ENCODE measurements at regions not wholly inside any gene's neighbourhood (a gene's known extent, or its start where the extent isn't known, plus 50 kb on each side); places are given as distances from the start of the nearest gene placed in this dataset.

DNA sequence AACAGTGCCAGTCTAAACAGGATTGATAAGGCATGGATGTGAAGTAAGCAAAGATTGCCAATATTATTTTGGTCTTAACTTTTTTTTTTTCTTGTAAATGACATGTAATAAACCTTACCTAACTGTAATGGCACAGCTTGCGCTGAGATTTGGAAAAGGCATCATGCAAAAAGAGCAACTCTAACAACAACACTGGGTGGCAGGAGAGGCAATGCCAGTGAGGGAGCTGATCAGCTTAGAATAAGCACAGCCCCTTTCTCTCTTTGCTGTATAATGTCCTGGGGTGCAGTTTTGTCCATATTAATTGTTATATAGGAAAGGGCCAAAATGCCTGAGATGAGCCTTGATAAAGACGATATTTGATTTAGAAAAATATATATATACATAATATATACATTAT lies 1589.7 kb upstream of the FLRT2 start:
- TF ChIP-seq POLR2A (IDR thresholded peaks at IDR 0.05; ENCODE audit: low read depth, low read length): no peak
- no peak for TF ChIP-seq POLR2AphosphoS5 (IDR thresholded peaks at IDR 0.05; ENCODE audit: low read depth, low read length)
